Eye (tissue), 1 donor: ENCODE measurements at regions not wholly inside any gene's neighbourhood (a gene's known extent, or its start where the extent isn't known, plus 50 kb on each side); places are given as distances from the start of the nearest gene placed in this dataset.
"Not testable (repeated sequence)": the region's sequence is repeated elsewhere in the genome, so short reads cannot be mapped to it uniquely, and the experiment has no call there.

Source experiments
- DNase-seq: peaks from one replicate; pipeline ENCODE4 v3.0.0-alpha.2; 2015

GRCh38 chr3:195669310-195669709 lies 51.5 kb upstream of the MUC20 start:
- DNase-seq = not testable (repeated sequence)

GRCh38 chr3:195668131-195668766 lies 52.5 kb upstream of the MUC20 start:
- DNase-seq = not testable (repeated sequence)

GRCh38 chr3:195665311-195665710 lies 55.5 kb upstream of the MUC20 start:
- DNase-seq = not testable (repeated sequence)

- not testable (repeated sequence) for DNase-seq
Measured at GRCh38 chr3:195664131-195664530, 56.6 kb upstream of the MUC20 start.

- not testable (repeated sequence) for DNase-seq
Measured at GRCh38 chr3:195659136-195659533, 61.6 kb upstream of the MUC20 start.

GRCh38 chr3:195658381-195659135 lies 62.2 kb upstream of the MUC20 start:
- not testable (repeated sequence) for DNase-seq

- peak; percentile 95 for DNase-seq
Measured at GRCh38 chr3:195657475-195658372, 63.1 kb upstream of the MUC20 start.

GRCh38 chr3:195656091-195656490 lies 64.7 kb upstream of the MUC20 start:
- not testable (repeated sequence) for DNase-seq

- not testable (repeated sequence) for DNase-seq
Measured at GRCh38 chr3:195654746-195655145, 66.0 kb upstream of the MUC20 start.

- not testable (repeated sequence) for DNase-seq
Measured at GRCh38 chr3:195654138-195654537, 66.6 kb upstream of the MUC20 start.

- peak; percentile 72 for DNase-seq
Measured at GRCh38 chr3:195653641-195654040, 67.1 kb upstream of the MUC20 start.

GRCh38 chr3:195647912-195648702 lies 64.4 kb upstream of the APOD start:
- DNase-seq = not testable (repeated sequence)

GRCh38 chr3:195645872-195646271 lies 62.1 kb upstream of the APOD start:
- not testable (repeated sequence) for DNase-seq

- not testable (repeated sequence) for DNase-seq
Measured at GRCh38 chr3:195643245-195643644, 59.5 kb upstream of the APOD start.

GRCh38 chr3:195642311-195642710 lies 58.6 kb upstream of the APOD start:
- DNase-seq = not testable (repeated sequence)

- not testable (repeated sequence) for DNase-seq
Measured at GRCh38 chr3:195638456-195638855, 54.7 kb upstream of the APOD start.

- not testable (repeated sequence) for DNase-seq
Measured at GRCh38 chr3:195637473-195638233, 53.9 kb upstream of the APOD start.

- DNase-seq = not testable (repeated sequence)
Measured at GRCh38 chr3:195637011-195637410, 53.3 kb upstream of the APOD start.

- not testable (repeated sequence) for DNase-seq
Measured at GRCh38 chr3:195635898-195636685, 52.4 kb upstream of the APOD start.

GRCh38 chr3:195635262-195635873 lies 51.6 kb upstream of the APOD start:
- not testable (repeated sequence) for DNase-seq
